GM18511 (cell line): ENCODE measurements at regions not wholly inside any gene's neighbourhood (a gene's known extent, or its start where the extent isn't known, plus 50 kb on each side); places are given as distances from the start of the nearest gene placed in this dataset.
"Not testable (repeated sequence)": the region's sequence is repeated elsewhere in the genome, so short reads cannot be mapped to it uniquely, and the experiment has no call there.

Experiments used
- ATAC-seq: cut with Tn5 transposase; IDR thresholded peaks from one replicate; pipeline ENCODE4 v1.9.1; 2021; ENCODE audit warnings: mild to moderate bottlenecking, moderate library complexity; ENCODE audit not compliant: unreplicated experiment

GRCh38 chr4:174012886-174013259, 270.6 kb downstream of the FBXO8 start:
- no peak for ATAC-seq

GRCh38 chr4:174012135-174012885, 271.2 kb downstream of the FBXO8 start:
- ATAC-seq, result no peak

- ATAC-seq, result no peak
Observed at GRCh38 chr4:174010547-174010946, 272.9 kb downstream of the FBXO8 start.

- ATAC-seq, result no peak
Observed at GRCh38 chr4:174009686-174010451, 273.6 kb downstream of the FBXO8 start.

GRCh38 chr4:174005422-174005821, 278.0 kb downstream of the FBXO8 start:
- ATAC-seq, result no peak

GRCh38 chr4:173998471-173999144, 284.9 kb downstream of the FBXO8 start:
- no peak for ATAC-seq

- not testable (repeated sequence) for ATAC-seq
Observed at GRCh38 chr4:173995779-173996178, 287.7 kb downstream of the FBXO8 start.

- no peak for ATAC-seq
Observed at GRCh38 chr4:173991814-173992213, 291.7 kb downstream of the FBXO8 start.

- ATAC-seq, result no peak
Observed at GRCh38 chr4:173991316-173991715, 292.2 kb downstream of the FBXO8 start.

GRCh38 chr4:173990869-173991210, 292.6 kb downstream of the FBXO8 start:
- no peak for ATAC-seq

- peak; percentile 67 for ATAC-seq
Observed at GRCh38 chr4:173990126-173990868, 293.2 kb downstream of the FBXO8 start.

- ATAC-seq, result not testable (repeated sequence)
Observed at GRCh38 chr4:173963523-173963922, 319.9 kb downstream of the FBXO8 start.

- ATAC-seq, result no peak
Observed at GRCh38 chr4:173960398-173960797, 323.1 kb downstream of the FBXO8 start.

- ATAC-seq, result no peak
Observed at GRCh38 chr4:173958445-173958844, 325.0 kb downstream of the FBXO8 start.

- ATAC-seq, result no peak
Observed at GRCh38 chr4:173943547-173943946, 339.9 kb downstream of the FBXO8 start.

- ATAC-seq, result no peak
Observed at GRCh38 chr4:173940146-173940545, 343.3 kb downstream of the FBXO8 start.

GRCh38 chr4:173937631-173938270, 345.7 kb downstream of the FBXO8 start:
- no peak for ATAC-seq

GRCh38 chr4:173936861-173937260, 346.6 kb downstream of the FBXO8 start:
- ATAC-seq, result no peak

- no peak for ATAC-seq
Observed at GRCh38 chr4:173935622-173936405, 347.7 kb downstream of the FBXO8 start.
